Astrocyte of the cerebellum (primary cell): ENCODE measurements at regions not wholly inside any gene's neighbourhood (a gene's known extent, or its start where the extent isn't known, plus 50 kb on each side); places are given as distances from the start of the nearest gene placed in this dataset.
A peak's percentile ranks its signal among the peaks of the same experiment; 100 is the strongest.

Experiments used
- DNase-seq: peaks from one replicate; pipeline ENCODE4 v3.0.0-alpha.2; 2011; ENCODE audit warnings: low read depth
- H3K4me3 ChIP-seq: 2 replicates; pipeline ENCODE4 v1.5.1; 2011; ENCODE audit warnings: mild to moderate bottlenecking, low read depth, low read length, moderate library complexity
- CTCF ChIP-seq: IDR thresholded peaks from 2 replicates; pipeline ENCODE4 v1.5.1; 2012; ENCODE audit warnings: low read length, low read depth, moderate library complexity, mild to moderate bottlenecking; ENCODE audit errors: missing control alignments
- in situ Hi-C: cut with HindIII; loops from 2 replicates; pipeline ENCODE4 v1.10.0; 2017; ENCODE audit warnings: low sequenced_read_pairs

GRCh38 chr4:108360754-108361445 is 192.2 kb upstream of the LEF1 start:
- H3K4me3 ChIP-seq, result no peak overlapping the region
- TF ChIP-seq CTCF, result no peak
- peak; percentile 35 for DNase-seq
- in situ Hi-C loops, result no loop called here

GRCh38 chr4:108359986-108360681 is 191.4 kb upstream of the LEF1 start:
- TF ChIP-seq CTCF, result no peak
- in situ Hi-C loops, result no loop called here
- no peak overlapping the region for H3K4me3 ChIP-seq
- no peak for DNase-seq

- TF ChIP-seq CTCF, result no peak
- no peak overlapping the region for H3K4me3 ChIP-seq
- DNase-seq, result no peak
- in situ Hi-C loops, result no loop called here
Observed at GRCh38 chr4:108359130-108359985, 190.6 kb upstream of the LEF1 start.

- DNase-seq, result no peak
- in situ Hi-C loops, result no loop called here
- H3K4me3 ChIP-seq, result no peak overlapping the region
- no peak for TF ChIP-seq CTCF
Observed at GRCh38 chr4:108355902-108356535, 187.3 kb upstream of the LEF1 start.

GRCh38 chr4:108355186-108355901 is 186.6 kb upstream of the LEF1 start:
- in situ Hi-C loops, result no loop called here
- no peak overlapping the region for H3K4me3 ChIP-seq
- DNase-seq, result no peak
- no peak for TF ChIP-seq CTCF
